ENCODE measurements at regions not wholly inside any gene's neighbourhood (a gene's known extent, or its start where the extent isn't known, plus 50 kb on each side); places are given as distances from the start of the nearest gene placed in this dataset.

GRCh38 chr9:89820337-89820736 lies 215.5 kb downstream of the GADD45G start:
- TF ChIP-seq MXI1 (IDR thresholded peaks at IDR 0.05; ENCODE audit: low read depth, low read length) (no peak), CTCF (IDR thresholded peaks at IDR 0.05) (no peak), ELF1 (IDR thresholded peaks at IDR 0.05) (no peak), RFX5 (IDR thresholded peaks at IDR 0.05; ENCODE audit: low read length) (no peak), NFIC (IDR thresholded peaks at IDR 0.05; ENCODE audit: borderline replicate concordance) (no peak), MAX (IDR thresholded peaks at IDR 0.05; ENCODE audit: low read depth) (no peak), SMC3 (IDR thresholded peaks at IDR 0.05; ENCODE audit: low read depth, low read length) (no peak), FOXJ3 (CRISPR knock-in tag; IDR thresholded peaks at IDR 0.05) (no peak), RCOR1 (IDR thresholded peaks at IDR 0.05; ENCODE audit: low read length) (no peak), REST (IDR thresholded peaks at IDR 0.05; ENCODE audit: low read depth, low read length) (no peak), PBX3 (IDR thresholded peaks at IDR 0.05) (no peak), ZBTB33 (IDR thresholded peaks at IDR 0.05; ENCODE audit: borderline replicate concordance, low read depth) (no peak)

Data from SK-N-SH (cell line).